ENCODE measurements at regions not wholly inside any gene's neighbourhood (a gene's known extent, or its start where the extent isn't known, plus 50 kb on each side); places are given as distances from the start of the nearest gene placed in this dataset.

DNA sequence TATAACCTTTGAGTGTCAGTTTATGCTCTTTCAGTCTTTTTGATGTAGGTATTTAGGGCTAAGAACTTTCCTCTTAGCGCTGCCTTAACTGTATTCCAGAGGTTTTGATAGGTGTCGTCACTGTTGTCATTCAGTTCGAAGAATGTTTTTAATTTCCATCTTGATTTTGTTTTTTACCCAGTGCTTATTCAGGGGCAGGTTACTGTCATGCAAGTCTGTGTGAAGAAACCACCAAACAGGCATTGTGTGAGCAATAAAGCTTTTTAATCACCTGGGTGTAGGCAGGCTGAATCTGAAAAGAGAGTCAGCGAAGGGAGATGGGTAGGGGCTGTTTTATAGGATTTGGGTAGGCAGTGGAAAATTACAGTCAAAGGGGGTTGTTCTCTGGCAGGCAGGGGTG is 142.0 kb upstream of the USP9Y start:
- no peak for DNase-seq
- no peaks in the 10 kb centered on the region for H3K36me3 ChIP-seq
- whole genome bisulfite sequencing, 2 donors: 90% methylated on average over 3 of the region's 4 CpGs; no CpG with 5 or more reads in 1 of the 2 donors
- intact Hi-C loops (cut with DNase I): no loop called here
- H3K27ac ChIP-seq: no peak overlapping the region
- no peaks in the 10 kb centered on the region for H3K4me1 ChIP-seq
- TF ChIP-seq, protein P1, sequence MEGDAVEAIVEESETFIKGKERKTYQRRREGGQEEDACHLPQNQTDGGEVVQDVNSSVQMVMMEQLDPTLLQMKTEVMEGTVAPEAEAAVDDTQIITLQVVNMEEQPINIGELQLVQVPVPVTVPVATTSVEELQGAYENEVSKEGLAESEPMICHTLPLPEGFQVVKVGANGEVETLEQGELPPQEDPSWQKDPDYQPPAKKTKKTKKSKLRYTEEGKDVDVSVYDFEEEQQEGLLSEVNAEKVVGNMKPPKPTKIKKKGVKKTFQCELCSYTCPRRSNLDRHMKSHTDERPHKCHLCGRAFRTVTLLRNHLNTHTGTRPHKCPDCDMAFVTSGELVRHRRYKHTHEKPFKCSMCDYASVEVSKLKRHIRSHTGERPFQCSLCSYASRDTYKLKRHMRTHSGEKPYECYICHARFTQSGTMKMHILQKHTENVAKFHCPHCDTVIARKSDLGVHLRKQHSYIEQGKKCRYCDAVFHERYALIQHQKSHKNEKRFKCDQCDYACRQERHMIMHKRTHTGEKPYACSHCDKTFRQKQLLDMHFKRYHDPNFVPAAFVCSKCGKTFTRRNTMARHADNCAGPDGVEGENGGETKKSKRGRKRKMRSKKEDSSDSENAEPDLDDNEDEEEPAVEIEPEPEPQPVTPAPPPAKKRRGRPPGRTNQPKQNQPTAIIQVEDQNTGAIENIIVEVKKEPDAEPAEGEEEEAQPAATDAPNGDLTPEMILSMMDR (IDR thresholded peaks at IDR 0.05): no peak
- TF ChIP-seq POLR2A (IDR thresholded peaks at IDR 0.05): no peak
- no peak overlapping the region for H3K4me3 ChIP-seq
- no peaks in the 10 kb centered on the region for H3K27me3 ChIP-seq
- H3K9me3 ChIP-seq: no peaks in the 10 kb centered on the region

DNA sequence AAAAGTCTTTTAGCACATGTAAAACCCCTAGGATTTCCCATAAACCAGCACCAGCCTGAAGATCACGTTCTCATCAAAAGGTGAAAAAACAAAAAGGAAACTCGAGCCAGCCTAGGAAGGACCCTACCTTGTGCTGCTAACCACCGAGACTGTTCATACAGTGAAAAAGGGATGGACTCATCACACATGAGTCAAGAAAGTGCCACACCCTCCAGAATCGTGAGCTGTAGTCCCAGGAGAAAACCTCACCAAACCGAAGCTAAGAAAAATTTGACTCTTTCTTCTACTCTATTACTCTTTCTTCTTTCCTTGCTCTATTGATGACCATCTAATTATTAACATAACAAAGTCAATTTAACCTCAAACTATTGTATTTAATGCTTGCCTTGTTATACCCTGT is 124.8 kb upstream of the USP9Y start:
- TF ChIP-seq, protein P1 (IDR thresholded peaks at IDR 0.05): no peak
- TF ChIP-seq POLR2A (IDR thresholded peaks at IDR 0.05): no peak
- WGBS, 2 donors: 66% methylated on average over 5 of the region's 5 CpGs; no CpG with 5 or more reads in 1 of the 2 donors
- DNase-seq: no peak
- intact Hi-C loops (cut with DNase I): no loop called here
- H3K27ac ChIP-seq: no peak overlapping the region
- H3K4me1 ChIP-seq: no peaks in the 10 kb centered on the region
- no peak overlapping the region for H3K4me3 ChIP-seq
- no peaks in the 10 kb centered on the region for H3K36me3 ChIP-seq
- no peaks in the 10 kb centered on the region for H3K27me3 ChIP-seq
- H3K9me3 ChIP-seq: no peaks in the 10 kb centered on the region

DNA sequence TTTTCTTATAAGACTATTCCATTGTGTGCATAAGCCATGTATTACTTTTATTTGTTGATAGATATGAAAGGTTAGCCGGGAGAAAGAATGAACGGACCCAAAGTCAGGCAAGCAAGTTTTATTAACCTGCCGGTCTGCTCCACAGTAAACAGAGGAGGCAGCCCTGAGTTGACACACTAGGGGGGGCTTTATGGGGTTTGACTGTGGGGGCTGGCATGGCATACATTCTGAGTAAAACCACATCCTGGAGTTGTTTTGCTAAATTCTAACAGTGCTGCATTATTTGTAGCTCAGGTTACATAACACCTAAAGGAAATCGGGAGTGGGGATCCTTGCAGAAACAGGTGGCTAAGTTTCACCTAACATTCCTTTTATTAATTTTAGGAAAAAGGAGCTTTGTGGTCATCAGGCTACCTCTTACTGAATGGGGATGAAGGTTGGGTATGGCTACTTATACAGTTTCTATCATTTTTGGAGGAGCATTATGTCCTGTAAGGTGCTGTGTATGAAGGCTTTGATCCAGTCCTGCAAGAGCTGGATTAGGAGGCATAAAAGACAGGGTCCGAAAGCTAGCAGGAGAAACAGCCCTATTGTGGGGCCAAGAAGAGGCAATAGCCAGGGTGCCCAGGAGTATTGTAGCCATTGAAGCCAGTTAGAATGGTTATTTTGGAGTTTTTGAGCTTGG is 107.4 kb upstream of the USP9Y start:
- H3K9me3 ChIP-seq: no peaks in the 10 kb centered on the region
- no peaks in the 10 kb centered on the region for H3K27me3 ChIP-seq
- no peaks in the 10 kb centered on the region for H3K36me3 ChIP-seq
- no peak for TF ChIP-seq POLR2A (IDR thresholded peaks at IDR 0.05)
- TF ChIP-seq, protein P1 (IDR thresholded peaks at IDR 0.05): no peak
- DNase-seq: no peak
- no peak overlapping the region for H3K4me3 ChIP-seq
- intact Hi-C loops (cut with DNase I): no loop called here
- H3K27ac ChIP-seq: no peak overlapping the region
- 31% methylated on average over 2 of the region's 5 CpGs; no CpG with 5 or more reads in 1 of the 2 donors for WGBS, 2 donors
- H3K4me1 ChIP-seq: no peaks in the 10 kb centered on the region

DNA sequence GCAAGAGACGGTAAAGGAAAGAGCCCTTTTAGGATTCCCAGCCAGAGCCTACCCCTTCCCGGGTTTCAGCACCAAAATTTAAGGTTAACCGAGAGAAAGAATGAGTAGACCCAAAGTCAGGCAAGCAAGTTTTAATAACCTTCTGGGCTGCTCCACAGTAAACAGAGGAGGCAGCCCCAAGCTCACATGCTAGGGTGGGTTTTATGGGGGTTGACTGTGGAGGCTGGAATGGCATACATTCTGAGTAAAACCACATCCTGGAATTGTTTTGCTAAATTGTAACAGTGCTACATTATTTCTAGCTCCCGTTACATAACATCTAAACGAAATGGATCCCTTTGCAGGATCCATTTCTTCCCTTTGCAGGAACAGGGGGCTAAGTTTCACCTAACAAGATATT is 102.2 kb upstream of the USP9Y start:
- TF ChIP-seq POLR2A (IDR thresholded peaks at IDR 0.05): no peak
- TF ChIP-seq, protein P1 (IDR thresholded peaks at IDR 0.05): no peak
- Histone ChIP-seq H3K4me3 (no peak overlapping the region), H3K36me3 (no peaks in the 10 kb centered on the region), H3K9me3 (no peaks in the 10 kb centered on the region), H3K27ac (no peak overlapping the region), H3K4me1 (no peaks in the 10 kb centered on the region), H3K27me3 (no peaks in the 10 kb centered on the region)
- intact Hi-C loops (cut with DNase I): no loop called here
- 83% methylated on average over 5 of the region's 5 CpGs; no CpG with 5 or more reads in 1 of the 2 donors for WGBS, 2 donors
- no peak for DNase-seq

DNA sequence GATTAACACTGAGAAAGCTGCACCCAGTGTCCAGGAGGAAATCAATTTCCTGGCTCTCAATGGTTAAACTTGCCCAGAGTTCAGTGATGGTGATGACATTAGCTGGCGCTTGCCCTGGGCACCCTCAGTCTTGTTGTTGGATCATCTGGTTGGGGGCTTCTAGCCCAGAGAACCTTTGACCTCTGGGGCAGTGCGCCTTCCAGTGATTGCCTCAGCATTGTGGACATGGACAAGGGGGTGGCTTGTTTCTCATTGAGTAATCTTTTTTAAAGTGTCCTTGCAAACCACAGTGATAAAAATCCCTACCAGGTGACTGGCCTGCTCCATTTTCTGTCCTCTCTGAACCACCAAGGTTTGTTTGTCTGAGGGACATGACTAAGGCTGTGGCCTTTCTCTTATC is 95.6 kb upstream of the USP9Y start:
- DNase-seq: no peak
- no peaks in the 10 kb centered on the region for H3K36me3 ChIP-seq
- WGBS, 2 donors: no CpG with 5 or more reads among the region's 2 CpGs
- intact Hi-C loops (cut with DNase I): no loop called here
- H3K9me3 ChIP-seq: no peaks in the 10 kb centered on the region
- H3K27ac ChIP-seq: no peak overlapping the region
- H3K27me3 ChIP-seq: no peaks in the 10 kb centered on the region
- no peak for TF ChIP-seq POLR2A (IDR thresholded peaks at IDR 0.05)
- TF ChIP-seq, protein P1 (IDR thresholded peaks at IDR 0.05): no peak
- no peaks in the 10 kb centered on the region for H3K4me1 ChIP-seq
- H3K4me3 ChIP-seq: no peak overlapping the region
